ENCODE measurements at regions not wholly inside any gene's neighbourhood (a gene's known extent, or its start where the extent isn't known, plus 50 kb on each side); places are given as distances from the start of the nearest gene placed in this dataset.

GRCh38 chr6:103570431-103570830 is 1289.3 kb downstream of the HACE1 start (continued):
- TF ChIP-seq CHD7 (IDR thresholded peaks at IDR 0.05; ENCODE audit: insufficient replicate concordance, low read length) (no peak), EZH2 (IDR thresholded peaks at IDR 0.05; ENCODE audit: low read depth, low read length, severe bottlenecking) (no peak), RNF2 (IDR thresholded peaks at IDR 0.05; ENCODE audit: borderline replicate concordance, low read depth, low read length, missing control alignments, poor library complexity, severe bottlenecking) (no peak), PHF8 (conservative IDR thresholded peaks at IDR 0.05; ENCODE audit: low read depth, low read length) (no peak), SUZ12 (IDR thresholded peaks at IDR 0.05; ENCODE audit: low read length) (no peak), TAF7 (optimal IDR thresholded peaks at IDR 0.05; ENCODE audit: borderline replicate concordance, low read depth, low read length) (no peak), EGR1 (IDR thresholded peaks at IDR 0.05; ENCODE audit: borderline replicate concordance, low read depth, low read length) (no peak), BACH1 (IDR thresholded peaks at IDR 0.05; ENCODE audit: low read length) (no peak)

Data from H1 (cell line).